Bone marrow (tissue), 2 donors: ENCODE measurements at regions not wholly inside any gene's neighbourhood (a gene's known extent, or its start where the extent isn't known, plus 50 kb on each side); places are given as distances from the start of the nearest gene placed in this dataset.

ENCODE experiments used
- DNase-seq, 2 donors: peaks; one replicate each; lab custom pipeline; 2025; lab: John Stamatoyannopoulos, UW

DNA sequence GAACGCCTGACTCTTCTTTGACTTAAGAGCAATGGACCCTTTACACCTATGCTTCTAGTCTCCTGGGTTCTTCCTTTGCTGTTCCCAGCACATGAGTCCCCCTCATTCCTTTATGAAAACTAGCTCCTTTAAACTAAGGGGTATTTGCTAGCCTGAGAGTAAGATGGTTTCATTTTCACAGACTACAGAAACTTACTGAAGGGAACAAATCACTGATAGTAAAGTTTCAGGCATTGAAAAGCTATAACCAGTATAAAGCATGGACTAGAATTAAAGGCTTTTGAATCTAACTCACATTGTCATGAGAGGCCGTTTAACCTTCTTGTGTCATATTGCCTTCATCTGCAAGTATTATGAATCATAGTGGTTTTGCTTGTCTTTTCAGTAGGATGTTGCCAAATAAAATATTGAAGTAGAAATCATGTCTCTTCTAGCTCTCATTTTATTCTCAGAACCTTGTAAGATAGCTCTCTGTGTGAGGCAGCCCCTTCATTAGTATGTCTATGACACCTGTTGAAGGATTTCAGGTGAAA lies 765.9 kb downstream of the NR2F2 start:
- no peak for DNase-seq

DNA sequence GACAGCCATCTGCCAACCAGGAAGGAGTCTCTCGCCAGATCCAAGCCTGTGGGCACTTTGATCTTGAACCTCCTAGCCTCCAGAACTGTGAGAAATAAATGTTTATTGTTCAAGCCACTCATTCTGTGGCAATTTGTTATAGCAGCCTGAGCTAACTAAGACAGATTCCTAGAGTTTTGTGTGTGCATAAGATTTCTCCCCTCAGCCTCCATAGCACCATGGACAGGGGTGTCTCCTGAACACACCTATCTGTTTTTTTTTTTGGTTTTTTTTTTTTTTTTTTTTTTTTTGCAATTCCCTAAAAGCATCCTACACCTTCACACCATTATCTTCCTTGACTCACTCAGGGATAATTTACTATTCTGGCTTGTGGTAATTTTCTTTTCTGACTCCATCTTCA lies 768.5 kb downstream of the NR2F2 start:
- DNase-seq: no peak

DNA sequence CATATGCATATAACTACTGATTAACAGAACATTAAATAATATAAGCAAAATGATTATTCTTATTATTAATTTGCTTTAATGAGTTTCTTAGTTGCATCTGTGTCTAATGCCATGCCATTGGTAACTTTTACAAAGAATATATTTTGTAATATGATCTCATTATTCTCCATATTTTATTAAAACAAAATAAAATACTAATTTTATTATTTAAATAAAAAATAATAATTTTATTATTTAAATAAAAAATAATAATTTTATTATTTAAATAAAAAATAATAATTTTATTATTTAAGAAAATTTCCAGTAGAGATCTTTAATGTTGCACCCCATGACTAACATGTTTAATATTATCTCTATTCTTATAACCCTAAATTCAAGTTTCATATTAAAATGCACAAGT lies 771.1 kb downstream of the NR2F2 start:
- no peak for DNase-seq

DNA sequence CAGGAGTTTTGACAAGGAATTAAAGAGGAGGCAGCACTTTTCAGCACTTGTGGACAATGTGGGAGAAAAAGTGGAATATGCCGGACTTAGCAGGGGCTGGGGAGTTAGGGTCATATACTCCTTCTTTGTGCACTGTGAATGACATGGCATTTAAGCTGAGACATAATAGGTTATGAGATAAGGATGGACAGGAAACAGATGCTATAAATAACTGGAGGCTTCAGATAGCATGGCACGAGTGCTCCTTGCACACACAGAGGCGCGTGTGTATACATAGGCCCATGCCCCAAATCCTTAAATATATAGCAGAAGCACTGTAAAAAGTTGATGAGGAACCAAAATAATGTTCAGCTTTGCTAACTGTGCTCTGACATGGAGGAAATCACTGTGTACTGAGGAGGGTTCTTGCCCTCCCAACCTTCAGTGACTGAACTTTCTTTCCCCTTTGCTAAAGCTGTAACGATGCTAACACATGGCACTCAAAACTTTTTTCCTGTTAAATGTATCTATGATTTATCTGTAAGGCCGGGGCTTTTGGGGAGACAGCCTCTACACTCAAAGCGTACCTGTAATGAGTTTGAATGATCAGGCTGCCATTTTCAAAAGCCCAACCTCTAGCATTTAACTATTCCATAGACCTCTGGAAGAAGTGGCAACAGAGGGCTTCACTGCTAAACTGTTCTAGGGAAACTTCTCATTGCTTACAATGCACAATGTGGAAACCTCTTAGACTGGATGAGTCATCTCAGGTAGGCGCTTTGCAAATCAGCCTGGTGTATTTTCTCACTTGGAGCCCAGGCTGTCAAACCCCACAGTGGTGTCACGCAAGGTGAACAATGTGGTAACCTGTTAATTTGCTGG lies 784.6 kb downstream of the NR2F2 start:
- no peak for DNase-seq

DNA sequence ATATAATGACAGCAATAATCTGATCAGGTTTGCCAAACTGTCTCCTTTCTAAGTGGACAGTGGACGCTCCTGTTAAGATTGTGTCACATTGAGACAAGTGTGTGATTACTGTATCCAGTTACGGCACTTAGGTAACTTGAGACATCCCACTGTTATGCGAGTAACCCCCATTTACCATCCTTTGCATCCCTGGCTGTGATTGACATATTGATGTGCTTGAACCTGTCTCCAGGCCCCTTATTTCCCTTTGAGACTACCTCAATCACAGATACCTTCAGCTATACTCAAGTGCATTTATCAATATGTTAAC lies 785.2 kb downstream of the NR2F2 start:
- DNase-seq: no peak

DNA sequence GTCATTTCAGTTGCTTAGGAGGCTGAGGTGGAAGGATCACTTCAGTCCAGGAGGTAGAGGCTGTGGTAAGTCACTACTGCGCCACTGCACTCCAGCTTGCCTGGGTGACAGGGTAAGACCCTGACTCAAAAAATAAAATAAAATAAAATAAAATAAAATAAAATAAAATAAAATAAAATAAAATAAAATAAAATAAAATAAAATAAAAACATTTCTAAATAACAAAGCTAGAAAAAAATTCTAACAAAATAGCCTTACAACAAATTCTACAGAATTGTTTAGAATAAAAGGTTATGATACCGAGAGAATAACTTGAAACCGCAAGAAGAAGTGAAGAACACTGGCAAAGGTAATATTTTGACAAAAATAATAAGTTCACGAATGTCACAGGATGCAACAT lies 794.3 kb downstream of the NR2F2 start:
- DNase-seq: no peak

DNA sequence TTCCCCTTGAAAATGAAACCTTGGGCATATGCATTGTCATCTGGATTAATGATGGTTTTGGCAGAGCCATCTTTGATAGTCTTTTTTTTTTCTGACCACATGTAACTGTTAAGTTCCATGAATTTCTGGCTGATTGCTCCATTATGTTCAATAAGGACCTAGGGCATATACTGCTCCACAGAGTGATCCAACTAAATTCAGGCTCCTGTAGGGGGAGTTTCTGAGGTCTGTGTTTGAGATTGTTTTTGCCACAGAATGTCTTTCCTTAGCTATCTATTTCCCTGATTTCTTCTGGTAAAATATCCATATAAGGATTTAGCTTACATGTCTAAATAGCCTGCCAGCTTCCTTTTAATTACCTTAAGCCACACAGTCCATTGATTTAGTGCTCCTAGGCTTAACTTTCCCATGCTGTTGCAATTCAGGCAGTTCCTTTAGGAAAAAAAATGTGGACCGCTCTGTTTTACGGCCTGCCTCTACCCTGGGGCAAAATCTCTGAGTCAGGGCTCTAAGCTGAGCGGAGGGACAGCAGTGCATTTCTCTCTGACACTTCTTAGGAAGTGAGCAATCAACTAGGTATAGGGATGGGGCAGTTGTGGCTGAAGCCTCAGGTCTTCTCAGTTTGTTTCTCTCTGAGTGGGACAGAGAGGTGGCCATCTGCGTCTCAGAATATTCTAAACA lies 796.2 kb downstream of the NR2F2 start:
- DNase-seq: no peak

DNA sequence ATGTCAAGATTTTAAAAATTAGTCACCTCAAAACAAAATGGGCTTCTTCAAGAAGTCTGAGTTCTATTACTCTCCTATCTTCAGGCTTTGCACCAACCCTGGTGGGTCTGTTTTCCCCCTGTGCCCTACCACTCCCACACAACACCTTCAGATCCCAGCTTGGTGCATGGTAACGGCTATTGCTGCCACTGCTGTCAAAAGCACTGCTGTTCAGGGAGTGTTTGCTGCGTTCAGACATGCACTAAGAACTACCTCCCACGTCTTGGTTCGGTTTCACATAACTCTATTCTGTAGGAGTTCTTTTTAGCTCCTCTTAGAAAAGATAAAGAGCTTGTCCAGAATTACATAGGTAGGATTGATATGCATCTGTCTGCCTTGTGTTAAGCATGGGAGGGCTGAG lies 799.2 kb downstream of the NR2F2 start:
- DNase-seq: no peak

DNA sequence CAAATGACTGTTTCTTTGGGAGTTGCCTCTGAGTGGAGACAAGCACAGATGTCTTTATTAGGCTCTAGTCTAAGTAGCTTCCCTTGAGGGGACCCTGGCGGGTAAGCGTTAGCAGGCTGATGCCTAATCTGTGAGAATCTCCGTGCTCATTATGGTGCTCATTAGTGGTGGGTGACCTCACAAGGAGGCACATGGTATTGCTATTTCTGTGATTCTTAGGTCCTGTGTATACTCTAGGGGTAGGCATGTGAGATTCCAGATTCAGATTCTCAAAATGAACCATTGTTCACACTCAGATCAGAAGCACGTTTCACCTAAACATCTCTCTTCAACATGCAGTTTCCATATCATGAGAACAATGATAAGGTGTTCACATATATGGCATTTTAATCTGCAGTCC lies 809.7 kb downstream of the NR2F2 start:
- DNase-seq: no peak

DNA sequence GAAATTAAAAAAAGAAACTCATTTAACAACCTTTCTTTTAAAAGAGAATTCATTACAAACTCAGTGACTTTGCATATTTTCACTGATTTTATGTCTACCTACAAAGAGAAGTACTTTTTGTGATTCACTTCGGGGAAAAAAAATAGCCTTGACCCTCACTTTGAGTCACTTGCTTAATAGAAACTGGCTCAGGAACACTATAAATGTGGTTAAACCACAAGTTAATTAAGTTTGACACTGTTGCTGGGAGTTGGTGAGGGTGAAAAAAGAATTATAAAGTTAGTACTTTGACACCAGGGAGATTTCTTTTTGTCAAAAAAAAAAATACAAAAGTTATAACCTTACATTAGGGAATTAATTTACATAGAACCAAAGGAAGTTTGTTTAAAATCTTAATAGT lies 810.9 kb downstream of the NR2F2 start:
- no peak for DNase-seq

DNA sequence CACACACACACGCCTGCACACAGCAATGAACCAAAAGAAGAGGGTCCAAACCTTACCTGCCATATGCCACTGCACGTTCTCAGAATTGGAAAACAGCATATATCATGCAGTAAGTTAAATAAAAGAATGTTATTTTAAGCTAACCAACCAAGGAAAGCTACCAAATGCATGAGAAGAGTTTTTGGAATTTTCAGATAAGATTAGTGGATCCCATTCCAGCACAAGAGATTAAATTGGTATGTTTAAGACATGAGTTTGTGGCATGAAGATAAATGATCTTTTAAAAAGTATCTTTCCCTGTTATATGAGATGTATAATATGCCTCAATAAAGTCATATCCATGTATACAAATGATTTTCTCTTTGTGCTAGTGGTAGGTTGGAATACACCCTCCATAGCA lies 811.4 kb downstream of the NR2F2 start:
- DNase-seq: no peak

DNA sequence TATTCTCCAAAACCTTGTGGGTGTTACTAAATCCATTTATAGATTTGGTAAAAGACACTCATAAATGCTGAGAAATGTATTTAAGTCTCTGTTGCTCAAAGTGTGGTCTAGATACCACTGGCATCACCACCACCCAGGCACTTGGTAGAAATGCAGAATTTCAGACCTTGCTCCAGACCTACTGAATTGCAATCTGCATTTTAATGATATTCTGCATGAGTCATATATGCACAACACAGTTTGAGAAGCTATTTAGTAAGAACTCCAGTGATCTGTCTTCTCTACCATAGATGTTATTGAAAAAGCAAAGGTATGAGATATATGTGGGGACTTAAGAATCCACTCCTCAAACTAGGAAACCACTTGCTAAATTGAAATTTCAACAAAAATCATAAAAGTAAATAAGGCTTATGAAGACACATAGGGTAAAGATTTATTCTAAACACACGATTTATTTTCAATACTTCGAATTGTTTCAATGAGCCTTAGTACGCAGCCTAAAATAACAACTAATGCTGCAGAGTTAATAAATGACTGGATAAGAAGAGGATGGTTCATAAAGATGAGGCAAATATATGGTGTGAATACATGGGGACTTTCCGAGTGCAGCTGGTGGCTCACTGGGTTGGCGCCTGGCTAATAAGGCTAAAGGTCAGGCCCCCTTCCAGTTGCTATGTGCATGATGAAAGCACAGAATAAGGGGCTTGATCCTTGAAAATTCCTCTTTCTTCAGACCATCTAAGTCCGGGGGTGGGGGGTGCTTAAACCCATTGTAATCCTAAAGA lies 813.3 kb downstream of the NR2F2 start:
- no peak for DNase-seq

DNA sequence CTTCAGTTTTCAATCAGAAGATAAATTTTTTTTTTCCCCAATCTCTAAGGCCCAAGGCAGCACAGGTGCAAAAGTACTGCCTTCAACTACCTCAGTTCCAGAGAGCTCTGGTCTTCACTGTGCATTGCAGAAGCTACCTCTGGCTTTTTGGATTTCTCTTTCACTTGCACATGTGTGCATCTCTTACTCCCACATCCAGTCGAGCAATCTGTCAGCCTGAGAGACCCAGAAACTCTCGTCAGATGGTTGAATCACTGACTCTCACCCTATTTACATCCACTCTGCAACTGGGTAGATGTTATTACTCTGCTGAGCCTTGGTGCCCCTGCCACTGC lies 813.8 kb downstream of the NR2F2 start:
- no peak for DNase-seq

DNA sequence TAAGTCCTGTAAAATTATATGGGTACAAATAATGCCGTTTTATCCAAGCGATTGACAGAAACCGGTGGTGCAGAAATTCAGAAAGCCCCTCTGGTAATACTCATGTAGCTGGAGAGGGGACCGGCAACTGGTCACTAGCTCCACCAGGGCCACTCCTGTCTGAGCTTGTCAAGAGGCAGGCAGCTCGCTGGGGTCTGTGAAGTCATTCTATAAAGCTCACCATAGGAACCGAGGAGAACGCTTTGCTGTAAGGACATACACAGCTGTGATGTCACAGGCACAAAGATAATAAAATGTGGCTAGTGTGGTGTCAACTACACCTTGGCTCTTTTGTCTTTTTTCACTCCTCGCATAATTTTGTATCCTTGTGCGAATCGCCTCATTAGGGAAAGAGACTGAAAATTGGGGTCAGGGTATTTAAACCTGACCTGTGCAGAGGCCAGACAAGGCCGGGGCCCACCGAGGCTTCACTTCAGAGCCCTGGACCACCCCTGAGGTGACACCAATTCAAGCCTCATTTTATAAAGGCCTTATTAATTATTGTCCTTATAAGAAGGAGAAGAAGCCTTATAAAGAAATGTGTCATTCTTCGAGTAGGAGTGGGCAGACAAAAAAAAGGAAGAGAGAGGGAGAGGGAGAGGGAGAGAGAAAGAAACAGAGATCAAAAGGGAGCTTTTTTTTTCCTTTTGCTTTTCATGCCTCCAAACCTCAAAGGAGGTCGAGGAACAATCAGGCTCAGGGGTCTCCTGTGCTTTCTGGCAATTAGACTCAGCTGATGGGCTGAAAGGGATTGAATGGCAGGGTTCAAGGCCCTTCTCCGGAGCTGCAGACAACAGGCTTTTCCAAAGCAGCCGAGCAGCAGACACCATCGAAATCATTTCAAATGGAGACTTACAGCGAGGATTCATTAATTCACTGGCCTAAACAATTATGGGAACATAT lies 813.3 kb upstream of the ARRDC4 start:
- DNase-seq: no peak

DNA sequence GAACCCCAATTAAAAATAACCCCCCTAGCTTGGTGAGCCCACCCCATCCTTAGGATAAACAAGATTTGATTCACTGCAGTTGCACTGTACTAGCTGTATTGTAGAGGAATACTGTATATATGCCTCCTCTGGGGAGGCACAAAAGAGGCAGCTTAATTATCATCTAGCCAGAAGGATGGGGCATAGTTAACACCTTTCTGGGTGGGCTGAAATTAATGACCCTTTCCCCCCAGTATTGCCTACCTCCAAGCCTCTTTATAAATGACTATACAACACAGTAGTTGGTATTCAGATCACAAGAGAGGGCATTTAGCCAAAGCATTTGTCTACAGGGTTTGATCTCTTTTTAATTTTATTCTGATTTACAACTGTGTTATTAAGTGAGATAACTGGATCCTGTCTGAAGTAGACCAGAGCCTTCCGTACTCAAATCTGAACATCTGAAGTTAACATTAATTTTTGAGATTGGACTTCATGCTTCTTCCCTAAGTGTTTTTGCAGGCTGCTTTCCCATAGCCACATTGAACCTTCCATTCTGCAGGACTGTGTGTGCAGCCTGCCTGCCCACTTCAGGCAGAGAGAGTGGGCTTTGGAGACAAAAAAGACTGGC lies 807.0 kb upstream of the ARRDC4 start:
- DNase-seq: no peak

DNA sequence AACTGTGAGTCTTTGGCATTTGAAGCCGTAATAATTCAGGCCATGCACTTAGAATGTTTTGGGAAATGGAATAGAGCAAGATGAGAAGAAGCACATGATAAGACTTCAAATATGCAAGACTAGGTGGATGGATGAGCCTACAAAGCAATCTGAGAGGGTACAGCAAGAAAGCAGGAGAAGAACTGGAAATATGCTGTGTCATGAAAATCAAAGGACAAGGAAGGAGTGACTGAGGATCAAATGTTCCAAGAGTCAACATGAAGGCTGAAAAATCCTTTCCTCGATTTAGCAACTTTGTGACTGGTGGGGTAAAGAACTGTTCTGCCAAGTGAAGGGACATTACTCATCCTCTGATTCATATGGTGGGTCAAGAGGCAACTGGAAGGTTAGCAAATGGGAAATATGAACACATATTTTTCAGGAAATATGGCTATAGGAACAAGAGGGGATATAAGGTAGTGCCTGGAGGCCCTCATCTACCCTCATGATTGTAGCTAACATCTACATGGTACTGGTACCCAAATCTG lies 803.7 kb upstream of the ARRDC4 start:
- DNase-seq: no peak

DNA sequence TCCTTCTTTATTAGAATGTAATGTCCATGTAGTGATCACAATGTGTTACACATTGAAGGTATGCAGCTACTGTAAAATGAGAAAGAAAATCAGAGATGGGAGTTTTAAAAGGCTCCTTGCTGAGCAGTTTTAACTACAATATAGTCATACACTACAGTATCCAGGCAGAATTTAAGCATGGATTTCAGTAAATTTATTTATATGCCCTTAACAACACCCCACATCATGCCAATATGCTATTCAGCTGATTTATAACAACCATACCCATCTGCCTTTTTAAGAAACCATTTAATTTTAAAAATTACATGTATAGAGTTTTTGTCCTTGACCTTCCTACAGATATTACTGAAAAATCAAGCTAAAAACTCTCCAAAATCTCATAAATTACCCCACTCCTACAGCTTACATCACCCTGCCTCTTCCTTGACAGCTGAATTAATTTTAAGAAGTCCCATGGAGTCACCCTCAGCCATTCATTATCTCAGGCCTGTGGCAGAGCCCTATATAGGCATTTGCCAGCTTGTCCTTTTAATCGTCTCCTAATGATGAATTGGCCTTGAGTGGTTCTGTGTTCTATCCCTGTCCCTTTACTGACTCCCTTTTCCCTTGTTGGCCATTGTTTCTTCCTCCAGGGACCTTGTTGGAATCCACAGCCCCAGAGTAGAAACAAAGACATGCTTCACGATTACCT lies 797.6 kb upstream of the ARRDC4 start:
- no peak for DNase-seq

DNA sequence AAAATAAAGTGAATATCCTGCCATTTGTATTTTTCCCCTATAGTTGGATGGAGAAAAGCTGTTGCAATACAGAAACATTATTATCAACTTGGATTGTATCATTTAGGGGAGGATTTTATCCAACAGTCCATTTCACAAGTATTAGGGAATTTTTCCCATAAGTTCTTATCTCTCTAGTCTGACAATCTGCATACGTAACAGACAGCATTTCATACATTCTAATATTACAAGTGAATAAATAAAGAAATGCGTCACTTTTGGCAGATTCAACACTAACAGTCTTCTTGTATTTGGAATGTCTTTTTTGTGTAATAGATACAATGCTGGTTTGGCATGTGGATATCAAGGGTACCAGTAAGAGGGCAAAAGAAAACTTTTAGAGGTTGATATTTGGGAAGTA lies 795.3 kb upstream of the ARRDC4 start:
- DNase-seq: no peak

DNA sequence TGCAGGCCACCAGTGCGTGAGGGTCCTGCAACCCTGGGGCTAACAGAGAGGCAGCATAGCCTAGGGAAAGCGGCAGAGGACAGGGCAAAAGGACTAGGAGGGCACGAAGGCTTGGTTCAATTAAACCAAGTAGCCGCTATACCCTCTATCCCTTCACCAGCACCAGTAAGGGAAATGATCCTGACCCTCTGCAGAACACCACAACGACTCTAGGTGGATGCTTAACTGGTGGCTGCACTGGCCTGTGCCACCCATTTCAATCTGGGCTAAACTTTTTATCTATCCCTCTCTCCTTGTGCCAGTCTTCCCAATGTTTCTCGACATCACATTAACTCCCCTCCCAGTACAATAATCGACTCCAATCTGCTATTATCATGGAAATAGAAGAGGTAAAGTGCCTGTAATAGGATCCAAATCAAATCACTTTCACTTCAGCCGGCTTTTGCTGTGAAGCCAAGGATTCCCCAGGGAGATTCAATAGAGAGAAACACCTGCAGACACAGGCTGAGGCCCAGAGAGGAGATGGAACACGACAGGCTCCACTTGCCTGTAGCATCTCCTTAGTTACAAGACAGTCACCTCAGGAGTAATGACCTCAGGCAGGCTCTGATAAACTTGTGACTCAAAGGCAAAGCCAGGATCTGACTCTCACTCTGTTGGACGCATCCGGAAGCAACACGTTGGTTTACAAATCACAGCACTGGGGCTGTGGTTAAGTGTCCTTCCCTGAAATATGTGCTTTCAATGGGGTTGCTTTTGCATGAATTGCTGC lies 791.6 kb upstream of the ARRDC4 start:
- DNase-seq: no peak

DNA sequence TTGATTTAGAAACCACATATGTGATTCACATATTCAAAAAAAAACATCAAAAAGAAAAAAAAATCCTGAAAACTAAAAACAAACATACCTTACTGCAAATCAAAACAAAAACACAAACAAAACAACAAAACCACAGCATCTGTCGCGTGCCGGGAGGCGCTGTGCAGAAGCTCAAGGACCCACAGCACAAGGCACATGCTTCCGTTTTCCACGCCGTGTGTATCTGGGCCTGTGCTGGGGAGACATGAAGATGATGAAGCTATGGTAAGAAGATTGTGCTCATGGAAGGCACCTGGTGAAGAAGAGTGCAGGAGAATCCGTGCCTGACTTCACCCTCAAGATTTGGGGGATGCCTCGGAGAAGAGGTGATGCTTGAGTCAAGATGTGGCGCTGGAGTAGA lies 788.9 kb upstream of the ARRDC4 start:
- DNase-seq: no peak
